CD14-positive monocyte (primary cell): ENCODE measurements at regions not wholly inside any gene's neighbourhood (a gene's known extent, or its start where the extent isn't known, plus 50 kb on each side); places are given as distances from the start of the nearest gene placed in this dataset.

Experiments
- DNase-seq, 3 donors: peaks; one replicate each; pipeline ENCODE4 v3.0.0-alpha.2; 2011 to 2022
- H2AFZ ChIP-seq: 2 replicates; pipeline ENCODE4 v1.6.0; 2012; ENCODE audit warnings: mild to moderate bottlenecking, low read depth, low read length, inconsistent platforms; ENCODE audit not compliant: insufficient read depth, poor library complexity, severe bottlenecking
- H3K27ac ChIP-seq, 2 donors: 1 replicate in 1 of 2; 2 replicates in 1 of 2; pipeline ENCODE4 v1.5.1; 2012 to 2013; ENCODE audit warnings: low read length in 2 of 2, control low read depth in 1 of 2, inconsistent platforms in 1 of 2, low read depth in 1 of 2, mild to moderate bottlenecking in 1 of 2
- H3K27me3 ChIP-seq, 2 donors: one replicate each; pipeline versions ENCODE4 v1.6.0 to v1.6.1; 2011 to 2013; ENCODE audit warnings: low read length in 2 of 2; ENCODE audit not compliant: control insufficient read depth in 2 of 2, insufficient read depth in 2 of 2
- H3K36me3 ChIP-seq, 2 donors: replicated peaks in 1 of 2; 1 replicate in 1 of 2; 2 replicates in 1 of 2; pipeline versions ENCODE4 v1.5.1 to v1.6.1; 2012 to 2013; ENCODE audit warnings: low read length in 2 of 2, control low read depth in 1 of 2, inconsistent platforms in 1 of 2, mild to moderate bottlenecking in 1 of 2; ENCODE audit not compliant: insufficient read depth in 2 of 2, control insufficient read depth in 1 of 2
- H3K4me1 ChIP-seq, 2 donors: 1 replicate in 1 of 2; 2 replicates in 1 of 2; pipeline versions ENCODE4 v1.5.1 to v1.6.1; 2012 to 2013; ENCODE audit warnings: low read length in 2 of 2, control low read depth in 1 of 2, inconsistent platforms in 1 of 2, mild to moderate bottlenecking in 1 of 2, moderate library complexity in 1 of 2; ENCODE audit not compliant: insufficient read depth in 2 of 2, control insufficient read depth in 1 of 2
- H3K4me2 ChIP-seq: replicated peaks from 2 replicates; pipeline ENCODE3; 2012; ENCODE audit warnings: low read length, moderate library complexity, mild to moderate bottlenecking; ENCODE audit not compliant: poor library complexity, severe bottlenecking; ENCODE audit errors: extremely low read depth
- H3K4me3 ChIP-seq, 3 experiments: fragments of 200-600 bp in 1 of 3; sonication (generic) in 1 of 3; replicated peaks in 1 of 3; 1 replicate in 2 of 3; 2 replicates in 1 of 3; pipeline ENCODE4 v1.5.1; 2011 to 2013; ENCODE audit warnings: low read length in 3 of 3, mild to moderate bottlenecking in 3 of 3, control low read depth in 2 of 3, low read depth in 2 of 3, inconsistent platforms in 1 of 3, moderate library complexity in 1 of 3
- H3K79me2 ChIP-seq: 2 replicates; pipeline ENCODE4 v1.6.0; 2012; ENCODE audit warnings: mild to moderate bottlenecking, control low read depth, inconsistent platforms, low read length, moderate library complexity; ENCODE audit not compliant: insufficient read depth
- H3K9ac ChIP-seq: 2 replicates; pipeline ENCODE4 v1.6.0; 2017; ENCODE audit warnings: low read length, mild to moderate bottlenecking; ENCODE audit not compliant: insufficient read depth, poor library complexity, severe bottlenecking
- H3K9me3 ChIP-seq, 2 donors: replicated peaks in 1 of 2; 1 replicate in 1 of 2; 2 replicates in 1 of 2; pipeline versions ENCODE4 v1.5.1 to v1.6.1; 2012 to 2013; ENCODE audit warnings: low read length in 2 of 2, control low read depth in 1 of 2; ENCODE audit not compliant: control insufficient read depth in 1 of 2, insufficient read depth in 1 of 2
- H4K20me1 ChIP-seq: 2 replicates; pipeline ENCODE4 v1.6.0; 2012; ENCODE audit warnings: mild to moderate bottlenecking, low read length, control low read depth, moderate library complexity; ENCODE audit not compliant: insufficient read depth
- H3K27ac Mint-ChIP-seq, 7 donors: one replicate each; pipeline ENCODE4 v1.8.0; 2020; ENCODE audit warnings: mild to moderate bottlenecking in 7 of 7, mixed read lengths in 7 of 7, moderate library complexity in 6 of 7, inconsistent platforms in 2 of 7
- H3K27me3 Mint-ChIP-seq, 3 donors: one replicate each; pipeline ENCODE4 v1.8.0; 2021 to 2022; ENCODE audit warnings: low read depth in 3 of 3, mild to moderate bottlenecking in 3 of 3, mixed read lengths in 3 of 3, moderate library complexity in 3 of 3, inconsistent platforms in 1 of 3
- H3K36me3 Mint-ChIP-seq, 2 donors: one replicate each; pipeline ENCODE4 v1.8.0; 2020; ENCODE audit warnings: mixed read lengths in 2 of 2, inconsistent platforms in 1 of 2, mild to moderate bottlenecking in 1 of 2
- H3K4me1 Mint-ChIP-seq: one replicate; pipeline ENCODE4 v1.8.0; 2020; ENCODE audit warnings: mild to moderate bottlenecking, mixed read lengths
- H3K4me3 Mint-ChIP-seq, 2 donors: one replicate each; pipeline ENCODE4 v1.8.0; 2020; ENCODE audit warnings: mild to moderate bottlenecking in 2 of 2, mixed read lengths in 2 of 2, moderate library complexity in 1 of 2
- H3K9me3 Mint-ChIP-seq, 7 donors: one replicate each; pipeline ENCODE4 v1.8.0; 2020 to 2022; ENCODE audit warnings: mixed read lengths in 7 of 7, mild to moderate bottlenecking in 6 of 7, moderate library complexity in 6 of 7, inconsistent platforms in 2 of 7
- WGBS: methylation state at CpG from one replicate; pipeline ENCODE4 v1.1.5; 2013; ENCODE audit warnings: missing lambda C conversion rate; ENCODE audit not compliant: insufficient coverage; 5-methylcytosine and 5-hydroxymethylcytosine counted together
- intact Hi-C, 2 donors: fragments of 100-400 bp; cut with micrococcal nuclease; formaldehyde crosslinking; loops; one replicate each; pipeline versions ENCODE4 v1.15.0 to v1.15.1; 2023
- TF ChIP-seq, protein P1 (sequence below): fragments of 200-600 bp; IDR thresholded peaks from one replicate; pipeline ENCODE4 v1.8.0; 2022; ENCODE audit warnings: antibody characterized with exemption, mild to moderate bottlenecking

GRCh38 chr2:56127010-56127409, 56.8 kb upstream of the CCDC85A start:
- H3K79me2 ChIP-seq: no peaks in the 10 kb centered on the region
- no peak overlapping the region for H3K4me3 Mint-ChIP-seq

DNA sequence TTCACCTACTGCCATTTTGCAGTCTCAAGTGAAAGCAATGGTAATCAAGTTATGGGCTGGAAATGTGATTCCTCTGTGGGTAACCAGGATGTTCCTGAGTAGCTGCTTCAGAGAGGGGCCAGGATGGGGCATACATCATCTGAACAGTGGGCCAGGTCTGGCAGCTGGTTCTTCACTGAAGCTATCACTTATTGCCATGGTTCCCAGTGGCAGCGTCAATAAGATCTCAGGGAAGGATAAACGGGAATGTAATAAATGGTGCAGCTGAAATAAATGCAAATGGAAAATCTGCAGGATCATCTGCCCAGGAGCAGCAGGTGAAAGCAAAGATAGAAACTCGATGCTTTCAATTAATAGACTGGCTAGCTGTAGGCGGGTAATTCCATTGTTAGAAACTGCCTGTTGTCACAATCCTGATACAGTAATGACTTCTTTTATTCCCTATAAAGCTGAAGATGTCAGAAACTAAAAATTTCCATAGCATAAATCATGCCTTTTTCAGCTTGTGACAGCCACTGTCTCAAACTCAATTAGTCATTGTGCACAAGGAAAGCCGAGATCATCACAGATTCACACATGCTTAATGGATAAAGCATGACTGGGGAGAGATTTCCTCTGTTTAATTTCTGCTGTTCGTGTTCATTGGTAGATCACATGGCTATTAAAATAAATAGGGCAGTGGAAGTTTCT, 56.2 kb upstream of the CCDC85A start:
- intact Hi-C loops: no loop called here
- no peaks in the 10 kb centered on the region for H3K36me3 ChIP-seq
- Mint-ChIP-seq H3K4me1 (no peaks in the 10 kb centered on the region), H3K27ac (no peak overlapping the region), H3K9me3 (no peaks in the 10 kb centered on the region), H3K4me3 (no peak overlapping the region), H3K27me3 (peaks cover 0 to 5% (median 0%) of the 10 kb centered on the region in 3 donors), H3K36me3 (no peaks in the 10 kb centered on the region)
- no peaks in the 10 kb centered on the region for H3K79me2 ChIP-seq
- no peaks in the 10 kb centered on the region for H4K20me1 ChIP-seq
- DNase-seq: no peak
- H3K27me3 ChIP-seq: no peaks in the 10 kb centered on the region
- TF ChIP-seq, protein P1, sequence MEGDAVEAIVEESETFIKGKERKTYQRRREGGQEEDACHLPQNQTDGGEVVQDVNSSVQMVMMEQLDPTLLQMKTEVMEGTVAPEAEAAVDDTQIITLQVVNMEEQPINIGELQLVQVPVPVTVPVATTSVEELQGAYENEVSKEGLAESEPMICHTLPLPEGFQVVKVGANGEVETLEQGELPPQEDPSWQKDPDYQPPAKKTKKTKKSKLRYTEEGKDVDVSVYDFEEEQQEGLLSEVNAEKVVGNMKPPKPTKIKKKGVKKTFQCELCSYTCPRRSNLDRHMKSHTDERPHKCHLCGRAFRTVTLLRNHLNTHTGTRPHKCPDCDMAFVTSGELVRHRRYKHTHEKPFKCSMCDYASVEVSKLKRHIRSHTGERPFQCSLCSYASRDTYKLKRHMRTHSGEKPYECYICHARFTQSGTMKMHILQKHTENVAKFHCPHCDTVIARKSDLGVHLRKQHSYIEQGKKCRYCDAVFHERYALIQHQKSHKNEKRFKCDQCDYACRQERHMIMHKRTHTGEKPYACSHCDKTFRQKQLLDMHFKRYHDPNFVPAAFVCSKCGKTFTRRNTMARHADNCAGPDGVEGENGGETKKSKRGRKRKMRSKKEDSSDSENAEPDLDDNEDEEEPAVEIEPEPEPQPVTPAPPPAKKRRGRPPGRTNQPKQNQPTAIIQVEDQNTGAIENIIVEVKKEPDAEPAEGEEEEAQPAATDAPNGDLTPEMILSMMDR: no peak
- 90% methylated on average over 5 of the region's 6 CpGs for WGBS
- no peak overlapping the region for H2AFZ ChIP-seq
- H3K9ac ChIP-seq: no peak overlapping the region
- no peak overlapping the region for H3K27ac ChIP-seq
- no peaks in the 10 kb centered on the region for H3K4me1 ChIP-seq
- no peak overlapping the region for H3K4me2 ChIP-seq
- H3K9me3 ChIP-seq: no peaks in the 10 kb centered on the region
- H3K4me3 ChIP-seq: no peak overlapping the region

More at GRCh38 chr2:56127010-56127409, 56.8 kb upstream of the CCDC85A start:
- no peak for DNase-seq
- Mint-ChIP-seq H3K9me3 (no peaks in the 10 kb centered on the region), H3K36me3 (no peaks in the 10 kb centered on the region), H3K27ac (no peak overlapping the region), H3K4me1 (no peaks in the 10 kb centered on the region), H3K27me3 (peaks cover 0 to 5% (median 0%) of the 10 kb centered on the region in 3 donors)
- H3K9me3 ChIP-seq: no peaks in the 10 kb centered on the region
- no peak overlapping the region for H2AFZ ChIP-seq
- no peaks in the 10 kb centered on the region for H3K27me3 ChIP-seq
- no peak overlapping the region for H3K27ac ChIP-seq
- H3K4me2 ChIP-seq: no peak overlapping the region
- TF ChIP-seq, protein P1: no peak
- no peak overlapping the region for H3K9ac ChIP-seq
- no peaks in the 10 kb centered on the region for H3K36me3 ChIP-seq
- H3K4me1 ChIP-seq: no peaks in the 10 kb centered on the region
- intact Hi-C loops: no loop called here
- no CpG with 5 or more reads among the region's 1 CpG for WGBS
- H4K20me1 ChIP-seq: no peaks in the 10 kb centered on the region
- H3K4me3 ChIP-seq: no peak overlapping the region
